HG03064 (cell line): ENCODE measurements at regions not wholly inside any gene's neighbourhood (a gene's known extent, or its start where the extent isn't known, plus 50 kb on each side); places are given as distances from the start of the nearest gene placed in this dataset.

Experiments
- ATAC-seq: cut with Tn5 transposase; IDR thresholded peaks from one replicate; pipeline ENCODE4 v1.9.1; 2021; ENCODE audit warnings: low read depth; ENCODE audit not compliant: unreplicated experiment

DNA sequence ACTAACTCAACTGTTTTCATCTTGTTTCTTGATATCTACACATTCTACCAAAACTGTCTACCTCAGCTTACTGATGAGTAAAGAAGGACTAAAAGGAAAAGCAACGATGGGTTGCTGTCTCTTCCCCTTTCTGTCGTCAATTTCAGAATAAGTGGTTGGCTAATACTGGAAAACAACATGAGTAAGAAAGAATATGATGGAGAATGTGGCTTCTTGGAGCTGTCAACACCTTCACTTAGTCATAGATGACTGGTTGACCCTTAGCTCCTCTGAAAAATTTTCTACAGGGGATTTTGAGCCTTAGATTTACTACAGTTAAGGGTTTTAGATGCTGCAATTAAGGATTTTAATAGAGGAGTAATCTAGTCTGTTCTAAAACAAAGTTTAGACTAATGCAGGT is 797.9 kb downstream of the TLE4 start:
- no peak for ATAC-seq

DNA sequence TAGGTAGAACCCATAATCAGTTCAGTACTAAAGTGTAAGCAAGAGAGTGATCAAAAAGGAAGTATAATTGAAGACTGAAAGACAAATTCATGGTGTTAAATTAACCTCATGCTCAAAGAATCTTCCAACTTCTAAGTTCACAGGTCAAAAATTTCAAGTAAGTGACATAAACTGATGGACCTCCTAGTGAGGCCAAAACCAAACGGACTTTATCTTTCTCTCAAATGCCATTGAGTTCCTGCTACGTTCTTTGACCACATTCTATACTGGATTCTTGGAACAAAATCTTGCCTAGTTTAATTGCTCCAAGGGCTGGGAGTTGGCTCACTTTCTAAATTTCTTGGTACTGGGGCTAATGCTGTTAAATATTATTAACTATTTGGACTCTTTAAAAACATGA is 794.9 kb downstream of the TLE4 start:
- ATAC-seq: no peak

DNA sequence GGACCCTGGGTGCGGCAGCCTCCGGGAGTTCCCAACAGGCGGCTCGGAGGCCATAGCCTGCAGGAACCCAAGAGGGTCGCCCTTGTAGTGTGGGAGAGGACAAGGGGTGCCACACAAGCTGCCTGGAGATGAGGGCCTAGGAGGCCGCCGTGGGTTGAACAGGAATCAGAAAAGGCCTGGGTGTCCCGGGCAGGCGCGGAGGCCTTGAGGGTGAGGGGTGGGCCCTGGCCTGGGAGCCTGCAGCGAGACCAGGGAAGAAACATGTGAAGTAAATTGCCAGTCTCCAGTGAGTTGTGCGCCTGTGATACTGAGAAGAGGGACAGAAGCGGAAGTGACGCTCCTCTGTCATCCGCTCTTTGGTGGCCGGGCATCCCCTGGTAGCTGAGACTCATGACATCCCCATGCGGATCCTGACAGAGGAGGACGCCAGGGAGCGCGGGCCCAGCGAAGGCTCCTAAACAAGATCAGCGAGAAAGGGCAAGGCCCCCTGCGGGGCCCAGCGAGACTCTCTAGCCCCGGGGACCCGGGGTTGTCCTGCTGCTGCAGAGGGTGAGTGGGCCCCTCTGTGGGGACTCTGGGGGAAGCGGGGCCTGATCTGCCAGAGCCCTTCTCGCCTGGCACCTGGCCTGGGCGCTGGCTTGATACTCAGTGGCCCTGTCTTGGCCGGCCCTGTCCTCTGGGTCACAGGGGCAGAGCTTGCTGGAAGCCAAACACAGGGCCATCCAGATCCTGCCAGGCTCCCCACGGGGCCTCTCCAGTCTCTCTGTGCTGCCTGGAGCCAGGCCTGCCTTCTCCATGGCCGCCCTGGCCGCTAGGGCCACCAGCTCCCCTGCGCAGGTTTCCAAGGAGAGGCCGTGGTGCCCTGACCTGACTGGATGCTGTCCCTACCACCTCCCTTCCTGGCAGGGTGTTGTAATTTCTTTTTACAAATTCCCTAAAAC is 788.4 kb downstream of the TLE4 start:
- no peak for ATAC-seq

DNA sequence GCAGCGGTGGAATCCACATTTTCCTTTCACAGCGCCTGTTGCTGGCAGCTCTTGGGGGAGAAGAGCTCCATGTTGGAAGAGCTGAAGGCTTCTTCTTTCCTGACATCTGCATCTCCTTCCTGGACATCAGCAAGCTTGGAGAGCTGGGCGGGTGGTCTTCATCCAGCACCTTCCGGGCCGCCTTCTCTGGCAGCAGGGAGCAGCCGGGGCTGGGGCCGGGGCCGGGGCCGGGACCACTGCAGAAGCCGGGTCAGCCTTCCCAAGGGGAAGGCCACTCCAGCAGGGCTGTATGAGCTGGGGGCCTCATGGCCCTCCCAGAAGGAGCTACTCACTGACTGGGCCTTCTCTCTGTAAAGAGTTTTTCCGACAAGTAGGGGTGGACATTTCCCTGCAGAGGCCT is 787.5 kb downstream of the TLE4 start:
- ATAC-seq: no peak

DNA sequence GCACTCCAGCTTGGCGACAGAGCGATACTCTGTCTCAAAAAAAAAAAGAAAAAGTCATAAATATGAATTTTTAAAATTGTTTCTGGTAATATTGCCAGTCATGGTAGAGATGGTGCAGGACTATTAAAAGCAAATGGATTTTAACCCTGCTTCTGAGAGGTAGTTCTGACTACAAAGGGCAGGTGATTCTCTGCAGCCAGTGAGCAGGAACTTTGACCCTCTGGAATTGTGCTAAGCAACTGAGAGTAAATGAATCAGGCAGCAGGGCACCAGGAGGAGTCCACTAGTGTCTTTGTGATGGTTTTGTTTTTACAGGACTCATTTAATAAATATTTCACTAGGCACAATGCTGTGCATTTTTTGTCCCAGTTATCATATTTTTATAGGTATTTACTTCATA is 781.2 kb downstream of the TLE4 start:
- no peak for ATAC-seq

DNA sequence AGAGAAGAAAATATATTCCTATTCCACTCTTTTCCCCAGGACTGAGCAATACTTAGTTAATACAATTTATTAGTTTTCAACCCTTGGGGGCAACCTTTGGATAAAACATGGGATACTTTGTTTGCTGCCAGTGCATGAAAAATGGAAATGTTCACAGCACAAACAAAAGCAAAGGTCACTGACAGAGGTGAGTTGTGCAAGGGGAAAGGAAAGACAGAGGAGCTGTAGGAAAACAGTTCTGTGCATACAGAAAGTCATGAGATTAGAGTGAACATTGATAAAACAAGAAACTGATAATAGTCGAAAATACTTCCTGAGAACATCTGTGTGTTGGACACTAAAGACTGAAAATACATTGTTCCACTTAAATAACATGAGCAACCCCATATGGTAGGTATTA is 779.8 kb downstream of the TLE4 start:
- no peak for ATAC-seq

DNA sequence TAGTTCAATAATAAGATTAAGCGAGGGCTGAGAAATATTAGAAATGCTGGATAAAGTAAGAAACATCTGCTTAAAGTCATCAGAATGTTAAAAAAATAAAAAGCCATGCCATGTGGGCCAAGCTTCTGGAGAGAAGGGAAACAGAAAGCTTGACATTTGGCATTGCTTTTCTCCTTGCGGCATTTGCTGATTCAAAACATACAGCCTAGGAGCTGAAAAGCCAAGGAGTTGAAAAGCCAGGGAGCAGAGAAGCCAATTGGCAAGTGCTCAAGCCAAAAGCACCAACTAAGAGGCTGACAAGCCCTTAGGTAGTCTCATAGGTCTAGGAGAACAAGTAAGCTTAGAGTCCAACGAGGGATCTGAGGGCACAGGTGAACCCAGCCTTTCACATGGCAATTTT is 754.3 kb downstream of the TLE4 start:
- ATAC-seq: no peak

DNA sequence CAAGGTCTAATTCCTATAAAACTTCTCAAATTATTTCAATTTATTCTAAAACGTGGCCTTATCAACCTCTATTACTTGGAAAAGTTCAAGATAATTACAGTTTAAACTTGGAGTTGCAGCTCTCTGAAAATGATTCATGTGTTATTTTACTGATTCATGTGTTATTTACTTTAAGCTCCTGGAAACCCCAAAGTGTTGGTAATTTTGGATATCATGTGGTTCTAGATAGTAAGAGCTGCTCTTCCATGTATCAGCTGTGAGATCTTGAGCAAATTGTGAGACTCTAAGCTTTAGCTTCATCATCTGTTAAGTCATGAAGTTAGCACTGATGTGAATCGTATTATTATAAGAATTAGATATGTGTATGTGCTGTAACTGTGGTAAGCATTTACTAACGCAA is 749.2 kb downstream of the TLE4 start:
- no peak for ATAC-seq

DNA sequence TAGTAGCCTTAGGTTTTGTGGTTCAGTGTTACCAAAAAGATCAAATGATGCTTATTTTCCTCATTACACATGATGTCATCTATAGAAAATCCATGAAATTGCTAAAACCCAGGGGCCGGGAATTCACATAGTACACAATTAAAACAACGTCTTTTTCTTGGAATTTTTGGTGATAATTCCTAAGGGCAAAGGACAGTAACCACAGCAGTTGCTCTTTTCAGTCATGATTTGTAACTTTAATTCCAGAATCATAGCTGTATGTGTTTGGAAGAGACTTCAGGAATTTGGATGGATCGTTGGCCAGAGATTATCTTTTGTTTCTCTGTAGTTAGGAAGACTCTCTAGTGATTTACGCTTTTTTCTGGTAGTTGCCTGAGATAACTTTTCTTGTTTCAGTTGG is 748.7 kb downstream of the TLE4 start:
- no peak for ATAC-seq

DNA sequence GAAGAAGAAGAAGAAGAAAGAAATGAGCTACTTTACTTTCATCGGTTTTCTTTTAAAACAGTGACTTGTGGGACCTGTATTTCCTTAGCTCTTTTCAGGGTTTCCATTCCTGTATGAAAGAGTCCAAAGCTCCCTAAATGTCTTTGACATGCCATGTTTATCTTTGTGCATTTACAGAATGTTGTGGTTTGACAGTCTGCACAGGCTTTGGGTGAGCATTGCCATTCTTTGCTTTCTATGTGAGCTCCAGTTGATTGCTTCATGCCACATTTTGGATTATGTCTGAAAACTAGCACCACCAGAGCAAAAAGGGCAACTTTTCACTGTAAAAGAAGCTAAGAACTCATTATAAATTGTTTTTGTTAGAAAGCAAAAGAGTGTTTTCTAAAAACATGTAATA is 733.4 kb downstream of the TLE4 start:
- no peak for ATAC-seq

DNA sequence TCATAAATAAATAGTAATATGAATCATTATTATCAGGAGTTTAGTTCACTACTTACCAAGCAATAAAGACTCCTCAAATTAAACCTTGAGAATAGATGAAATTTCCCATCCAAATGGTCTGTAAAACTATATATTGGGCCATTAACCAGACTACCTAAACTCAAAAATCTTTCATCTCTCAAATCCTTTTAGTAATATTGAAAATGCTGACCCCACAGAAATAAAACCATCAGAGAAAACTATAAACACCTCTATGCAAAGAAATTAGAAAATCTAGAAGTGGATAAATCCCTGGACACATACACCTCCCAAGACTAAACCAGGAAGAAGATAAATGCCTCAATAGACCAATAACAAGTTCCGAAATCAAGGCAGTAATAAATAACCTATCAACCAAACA is 723.2 kb downstream of the TLE4 start:
- ATAC-seq: no peak

DNA sequence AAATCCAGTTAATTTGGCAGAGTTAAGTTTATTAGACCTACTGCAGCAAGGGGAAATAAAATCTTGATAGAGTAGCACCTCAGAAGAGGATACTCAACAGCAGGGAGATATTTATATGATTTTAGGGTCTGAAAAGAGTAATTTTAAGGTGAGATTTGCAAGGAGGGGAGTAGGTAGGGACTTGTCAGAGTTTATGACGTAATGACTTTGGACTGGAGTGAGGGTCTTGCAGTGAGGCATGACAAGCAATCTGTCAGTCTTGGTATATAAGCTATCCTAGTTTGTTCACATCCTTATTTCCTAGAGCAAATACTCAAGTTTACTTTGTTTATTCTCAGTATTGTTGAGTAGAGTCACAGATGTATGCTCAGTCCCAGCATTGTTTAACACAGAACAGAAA is 722.6 kb downstream of the TLE4 start:
- ATAC-seq: no peak

DNA sequence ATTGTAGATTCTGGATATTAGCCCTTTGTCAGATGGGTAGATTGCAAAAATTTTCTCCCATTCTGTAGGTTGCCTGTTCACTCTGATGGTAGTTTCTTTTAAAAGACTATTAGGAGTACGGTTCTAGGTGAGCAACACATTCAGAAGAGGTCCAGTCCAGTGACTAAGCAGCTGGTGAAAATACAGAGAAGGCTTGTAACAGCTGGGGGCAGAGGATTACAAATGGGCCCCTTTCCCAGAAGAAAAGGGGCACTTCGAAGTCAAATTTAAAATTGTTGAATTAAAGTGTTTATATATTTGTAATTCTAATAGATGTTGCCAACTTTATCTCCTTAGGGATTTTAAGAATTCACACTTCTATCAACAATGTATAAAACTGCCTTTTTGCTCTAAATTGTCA is 720.5 kb downstream of the TLE4 start:
- no peak for ATAC-seq

DNA sequence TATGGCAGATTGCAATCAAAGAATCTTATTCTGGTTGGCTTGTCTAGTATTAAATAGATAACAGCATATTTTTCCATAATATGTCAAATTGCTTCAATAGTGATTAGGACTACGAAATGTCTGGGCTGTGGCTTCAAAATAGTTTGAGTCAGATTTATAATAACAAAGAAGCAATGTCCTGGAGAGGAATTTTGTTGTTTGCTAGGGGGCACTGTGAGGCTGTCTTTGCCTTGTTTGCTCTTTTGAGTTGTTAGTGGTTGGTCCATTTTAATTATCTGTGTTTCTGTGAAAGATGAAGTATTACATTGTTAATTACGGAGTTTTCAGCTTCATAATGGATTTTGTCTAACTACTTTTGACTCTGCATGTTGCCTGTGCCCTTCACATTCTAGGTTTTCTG is 713.6 kb downstream of the TLE4 start:
- no peak for ATAC-seq

DNA sequence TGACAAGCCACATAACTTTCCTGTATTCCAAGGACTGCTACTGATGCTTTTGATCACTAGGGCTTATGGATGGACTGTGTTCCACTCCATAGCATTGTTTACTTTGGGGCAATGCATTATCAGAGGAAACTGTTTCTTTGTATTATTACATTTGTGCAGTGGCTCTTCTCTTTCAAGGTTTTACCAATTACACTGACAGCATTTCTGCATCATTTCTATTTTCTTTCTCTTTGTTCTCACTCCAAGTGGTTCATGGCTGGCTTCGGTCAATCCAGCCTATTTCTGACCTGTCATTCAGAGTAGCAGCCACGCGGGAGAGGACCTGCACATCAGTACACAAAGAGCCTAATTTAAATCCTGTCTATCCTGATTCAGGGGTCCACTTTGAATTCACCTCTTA is 711.0 kb downstream of the TLE4 start:
- no peak for ATAC-seq

DNA sequence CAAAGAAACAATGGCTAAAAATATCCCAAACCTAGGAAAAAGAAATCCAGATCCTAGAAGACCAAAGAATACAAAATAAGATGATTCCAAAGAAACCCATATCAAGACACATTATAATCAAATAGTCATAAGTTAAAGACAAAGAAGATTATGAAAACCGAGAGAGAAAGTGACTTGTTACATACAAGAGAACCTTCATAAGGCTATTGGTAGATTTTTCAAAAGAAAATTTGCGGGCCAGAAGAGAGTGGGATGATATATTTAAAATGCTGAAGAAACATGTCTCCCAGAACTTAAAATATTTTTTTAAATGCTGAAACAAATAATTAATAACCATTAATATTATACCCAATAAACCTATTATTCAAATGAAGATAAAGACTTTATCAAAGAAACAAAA is 687.3 kb downstream of the TLE4 start:
- no peak for ATAC-seq

DNA sequence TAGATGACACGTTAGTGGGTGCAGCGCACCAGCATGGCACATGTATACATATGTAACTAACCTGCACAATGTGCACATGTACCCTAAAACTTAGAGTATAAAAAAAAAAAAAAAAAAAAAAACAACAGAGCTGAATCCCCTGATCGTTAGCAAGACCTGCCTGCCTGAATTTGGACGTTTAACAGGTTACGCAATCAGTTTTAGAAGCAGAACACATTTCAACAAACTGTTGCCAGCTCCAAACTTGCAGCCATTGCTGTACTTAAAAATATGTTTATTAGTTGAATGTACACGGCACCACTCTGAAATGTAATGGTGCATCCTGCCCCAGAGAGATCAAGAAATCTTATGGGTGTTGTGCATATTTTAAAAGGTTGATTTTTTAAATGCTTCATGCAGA is 680.0 kb downstream of the TLE4 start:
- ATAC-seq: no peak

DNA sequence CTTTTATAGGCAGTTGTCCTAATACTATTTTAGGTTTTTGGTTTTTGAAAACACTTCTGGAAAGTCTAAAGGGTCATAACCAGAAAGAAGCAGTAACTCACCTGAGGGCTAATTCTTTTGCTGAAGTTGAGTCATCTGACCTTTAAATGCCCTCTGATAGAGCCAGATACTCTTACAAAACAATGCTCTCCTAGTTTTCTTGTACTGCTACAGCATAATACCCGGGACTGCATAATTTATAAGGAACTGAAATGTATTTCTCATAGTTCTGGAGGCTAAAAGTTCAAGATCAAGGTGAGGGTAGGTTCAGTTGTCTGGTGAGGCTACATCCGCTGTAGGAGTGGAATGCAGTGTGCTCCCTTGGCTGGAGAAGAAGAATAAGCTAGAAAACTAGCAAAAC is 670.3 kb downstream of the TLE4 start:
- no peak for ATAC-seq

DNA sequence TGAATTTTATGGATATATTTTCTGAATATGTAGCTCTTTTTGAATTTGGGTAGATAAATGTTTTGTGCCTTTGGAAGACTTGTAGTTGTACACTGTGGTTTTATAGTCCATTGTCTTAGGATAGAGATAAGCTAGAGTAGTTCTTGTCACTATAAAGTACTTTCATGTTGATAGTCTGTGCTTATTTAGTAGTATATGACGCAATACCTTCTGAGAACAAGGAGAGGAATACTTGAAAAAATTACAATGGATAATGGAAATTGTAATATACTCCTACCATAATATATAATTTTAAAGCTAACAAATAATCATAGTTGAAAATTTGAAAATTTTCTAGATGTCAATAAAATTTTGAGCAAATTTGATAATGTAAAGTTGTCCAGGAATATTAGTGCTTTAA is 664.0 kb downstream of the TLE4 start:
- no peak for ATAC-seq

DNA sequence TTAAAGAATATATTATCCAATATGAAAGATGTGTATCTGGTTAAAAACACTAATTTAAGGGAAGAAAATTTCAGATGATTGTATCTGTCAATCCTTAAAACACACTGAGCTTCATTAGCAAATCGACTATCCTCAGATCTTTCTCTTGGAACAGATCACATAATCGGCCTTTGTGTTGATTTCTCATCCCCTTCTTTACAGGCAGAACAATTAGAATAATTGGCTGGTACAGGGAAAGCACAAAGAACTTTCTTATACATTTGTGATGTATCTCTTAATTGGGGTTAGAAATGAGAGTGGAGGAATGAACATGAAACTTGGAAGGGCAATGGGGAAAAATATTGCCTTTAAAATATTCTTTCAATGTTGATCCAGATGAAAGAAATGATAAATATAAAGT is 662.1 kb downstream of the TLE4 start:
- ATAC-seq: no peak

DNA sequence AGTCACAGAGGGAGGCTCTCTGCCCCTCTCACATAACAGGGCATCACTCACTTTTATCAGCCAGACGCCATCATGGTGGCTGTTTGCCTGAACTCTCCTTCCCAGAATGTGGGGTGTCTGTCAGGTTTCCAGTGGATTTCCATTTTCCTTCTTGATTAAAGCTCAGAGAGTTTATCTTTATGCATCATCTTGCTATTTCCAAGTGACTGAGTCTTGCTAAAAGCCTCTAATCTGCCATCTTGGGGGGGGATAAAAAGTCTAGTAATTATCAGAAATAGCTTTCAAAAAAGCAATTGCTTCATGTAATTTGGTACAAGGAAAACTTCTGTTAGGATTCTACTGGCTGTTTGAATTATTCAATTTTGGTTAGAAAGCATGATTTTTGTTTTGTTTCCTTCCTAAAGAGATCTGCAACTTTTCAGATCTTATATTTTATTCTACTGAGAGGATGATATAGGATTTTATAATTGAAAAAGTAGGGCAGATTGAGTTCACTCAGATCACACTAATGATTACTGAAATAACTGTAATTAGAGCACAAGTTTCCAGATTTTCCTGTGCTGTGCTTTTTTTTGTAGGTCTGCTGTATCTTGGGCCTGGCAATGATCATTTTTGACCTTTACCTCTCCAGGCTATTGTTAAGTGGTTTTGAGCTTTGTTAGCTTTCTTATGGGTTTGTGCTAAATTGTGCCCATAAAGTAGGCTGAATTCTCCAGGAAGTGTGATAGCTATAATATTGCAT is 661.5 kb downstream of the TLE4 start:
- no peak for ATAC-seq
